Suprapubic skin (tissue), 4 donors: ENCODE measurements at regions not wholly inside any gene's neighbourhood (a gene's known extent, or its start where the extent isn't known, plus 50 kb on each side); places are given as distances from the start of the nearest gene placed in this dataset.

Experiments used
- DNase-seq, 2 donors: peaks; one replicate each; pipeline ENCODE4 v3.0.0-alpha.2; 2019; ENCODE audit warnings: low spot score in 2 of 2
- H3K27ac ChIP-seq: fragments of 200-600 bp; sonication (generic); one replicate; pipeline ENCODE4 v1.5.1; 2019
- H3K27me3 ChIP-seq: fragments of 200-600 bp; sonication (generic); one replicate; pipeline ENCODE4 v1.5.1; 2019
- H3K36me3 ChIP-seq: fragments of 200-600 bp; sonication (generic); one replicate; pipeline ENCODE4 v1.5.1; 2019
- H3K4me1 ChIP-seq: fragments of 200-600 bp; sonication (generic); one replicate; pipeline ENCODE4 v1.5.1; 2019
- H3K4me3 ChIP-seq: fragments of 200-600 bp; sonication (generic); one replicate; pipeline ENCODE4 v1.5.1; 2019; ENCODE audit warnings: mild to moderate bottlenecking
- H3K9me3 ChIP-seq: fragments of 200-600 bp; sonication (generic); one replicate; pipeline ENCODE4 v1.5.1; 2019
- CTCF ChIP-seq, 2 donors: fragments of 200-600 bp in 1 of 2; fragments of 450-650 bp in 1 of 2; sonication (generic) in 1 of 2; IDR thresholded peaks; one replicate each; pipeline ENCODE4 v1.5.1; 2016 to 2019; ENCODE audit warnings: antibody characterized with exemption in 2 of 2, mild to moderate bottlenecking in 1 of 2, moderate library complexity in 1 of 2
- EP300 ChIP-seq: sonication (generic); formaldehyde crosslinking; IDR thresholded peaks from one replicate; pipeline ENCODE4 v1.6.1; 2017; ENCODE audit warnings: antibody characterized with exemption
- POLR2A ChIP-seq, 2 donors: fragments of 450-650 bp; IDR thresholded peaks; one replicate each; pipeline ENCODE4 v1.6.1; 2017; ENCODE audit warnings: antibody characterized with exemption in 2 of 2, mild to moderate bottlenecking in 2 of 2, moderate library complexity in 2 of 2
- POLR2AphosphoS5 ChIP-seq, 3 donors: sonication (generic); formaldehyde crosslinking; IDR thresholded peaks; one replicate each; pipeline ENCODE4 v1.6.1; 2017; ENCODE audit warnings: antibody characterized with exemption in 3 of 3
- WGBS: methylation state at CpG from one replicate; pipeline ENCODE4 v1.1.5; 2018; 5-methylcytosine and 5-hydroxymethylcytosine counted together

GRCh38 chr6:50610562-50610961 lies 102.8 kb upstream of the TFAP2D start:
- no peak for DNase-seq
- TF ChIP-seq EP300: no peak
- no peak for TF ChIP-seq POLR2AphosphoS5 (IDR thresholded peaks at IDR 0.05)
- no peak for TF ChIP-seq CTCF (IDR thresholded peaks at IDR 0.05)
- no peak for TF ChIP-seq POLR2A (IDR thresholded peaks at IDR 0.05)
- 76% methylated on average over 2 of the region's 2 CpGs for WGBS
- no peaks in the 10 kb centered on the region for H3K4me1 ChIP-seq
- H3K9me3 ChIP-seq: no peaks in the 10 kb centered on the region
- no peak overlapping the region for H3K4me3 ChIP-seq
- no peaks in the 10 kb centered on the region for H3K27me3 ChIP-seq
- no peak overlapping the region for H3K27ac ChIP-seq
- H3K36me3 ChIP-seq: no peaks in the 10 kb centered on the region

GRCh38 chr6:50635429-50635828 lies 77.9 kb upstream of the TFAP2D start:
- no peak for TF ChIP-seq EP300
- TF ChIP-seq CTCF (IDR thresholded peaks at IDR 0.05): no peak
- TF ChIP-seq POLR2A (IDR thresholded peaks at IDR 0.05): no peak
- no peak for TF ChIP-seq POLR2AphosphoS5 (IDR thresholded peaks at IDR 0.05)
- DNase-seq: no peak
- H3K9me3 ChIP-seq: no peaks in the 10 kb centered on the region
- H3K27me3 ChIP-seq: no peaks in the 10 kb centered on the region
- no peak overlapping the region for H3K27ac ChIP-seq
- no peak overlapping the region for H3K4me3 ChIP-seq
- no peaks in the 10 kb centered on the region for H3K4me1 ChIP-seq
- no peaks in the 10 kb centered on the region for H3K36me3 ChIP-seq

GRCh38 chr6:50637267-50637666 lies 76.1 kb upstream of the TFAP2D start:
- WGBS: 34% methylated on average over 4 of the region's 4 CpGs
- Histone ChIP-seq H3K4me3 (no peak overlapping the region), H3K36me3 (no peaks in the 10 kb centered on the region), H3K4me1 (no peaks in the 10 kb centered on the region), H3K27me3 (no peaks in the 10 kb centered on the region), H3K9me3 (no peaks in the 10 kb centered on the region), H3K27ac (no peak overlapping the region)
- TF ChIP-seq EP300 (no peak), POLR2AphosphoS5 (IDR thresholded peaks at IDR 0.05) (no peak), CTCF (IDR thresholded peaks at IDR 0.05) (no peak), POLR2A (IDR thresholded peaks at IDR 0.05) (no peak)
- DNase-seq: no peak

GRCh38 chr6:50649086-50649485 lies 64.2 kb upstream of the TFAP2D start:
- no peaks in the 10 kb centered on the region for H3K4me1 ChIP-seq
- H3K36me3 ChIP-seq: no peaks in the 10 kb centered on the region
- peaks cover 8% of the 10 kb centered on the region for H3K9me3 ChIP-seq
- H3K4me3 ChIP-seq: no peak overlapping the region
- no peak for DNase-seq
- no peak for TF ChIP-seq POLR2AphosphoS5 (IDR thresholded peaks at IDR 0.05)
- no peak for TF ChIP-seq EP300
- TF ChIP-seq POLR2A (IDR thresholded peaks at IDR 0.05): no peak
- no peak for TF ChIP-seq CTCF (IDR thresholded peaks at IDR 0.05)
- 94% methylated on average over 2 of the region's 2 CpGs for WGBS
- no peak overlapping the region for H3K27ac ChIP-seq
- no peaks in the 10 kb centered on the region for H3K27me3 ChIP-seq

GRCh38 chr6:50653253-50653652 lies 60.1 kb upstream of the TFAP2D start:
- no peak for DNase-seq
- no peak for TF ChIP-seq POLR2A (IDR thresholded peaks at IDR 0.05)
- TF ChIP-seq POLR2AphosphoS5 (IDR thresholded peaks at IDR 0.05): no peak
- TF ChIP-seq CTCF (IDR thresholded peaks at IDR 0.05): no peak
- TF ChIP-seq EP300: no peak
- Histone ChIP-seq H3K9me3 (peaks cover 8% of the 10 kb centered on the region), H3K27ac (no peak overlapping the region), H3K4me1 (no peaks in the 10 kb centered on the region), H3K36me3 (no peaks in the 10 kb centered on the region), H3K4me3 (no peak overlapping the region), H3K27me3 (no peaks in the 10 kb centered on the region)
- 72% methylated on average over 3 of the region's 3 CpGs for WGBS
